ENCODE measurements at regions not wholly inside any gene's neighbourhood (a gene's known extent, or its start where the extent isn't known, plus 50 kb on each side); places are given as distances from the start of the nearest gene placed in this dataset.

GRCh38 chr1:47569681-47570470 is 132.0 kb downstream of the FOXD2 start (continued):
- TF ChIP-seq GABPA (IDR thresholded peaks at IDR 0.05; ENCODE audit: borderline replicate concordance, insufficient read depth, low read length): no peak
- peak in 1 of 2 experiments; percentile 46; a peak in 3 of 4 replicates for TF ChIP-seq RAD21 (IDR thresholded peaks at IDR 0.05 in 1 of 2, conservative IDR thresholded peaks at IDR 0.05 in 1 of 2; ENCODE audit: low read depth in 2 of 2, low read length in 2 of 2)
- TF ChIP-seq SP2 (IDR thresholded peaks at IDR 0.05; ENCODE audit: low read length): no peak

All from H1 (cell line).